Astrocyte of the cerebellum (primary cell): ENCODE measurements at regions not wholly inside any gene's neighbourhood (a gene's known extent, or its start where the extent isn't known, plus 50 kb on each side); places are given as distances from the start of the nearest gene placed in this dataset.
A peak's percentile ranks its signal among the peaks of the same experiment; 100 is the strongest.

Experiments
- DNase-seq: peaks from one replicate; pipeline ENCODE4 v3.0.0-alpha.2; 2011; ENCODE audit warnings: low read depth
- H3K4me3 ChIP-seq: 2 replicates; pipeline ENCODE4 v1.5.1; 2011; ENCODE audit warnings: mild to moderate bottlenecking, low read depth, low read length, moderate library complexity
- in situ Hi-C: cut with HindIII; loops from 2 replicates; pipeline ENCODE4 v1.10.0; 2017; ENCODE audit warnings: low sequenced_read_pairs
- TF ChIP-seq, protein P1 (sequence below): IDR thresholded peaks from 2 replicates; pipeline ENCODE4 v1.5.1; 2012; ENCODE audit warnings: low read length, low read depth, moderate library complexity, mild to moderate bottlenecking; ENCODE audit errors: missing control alignments

DNA sequence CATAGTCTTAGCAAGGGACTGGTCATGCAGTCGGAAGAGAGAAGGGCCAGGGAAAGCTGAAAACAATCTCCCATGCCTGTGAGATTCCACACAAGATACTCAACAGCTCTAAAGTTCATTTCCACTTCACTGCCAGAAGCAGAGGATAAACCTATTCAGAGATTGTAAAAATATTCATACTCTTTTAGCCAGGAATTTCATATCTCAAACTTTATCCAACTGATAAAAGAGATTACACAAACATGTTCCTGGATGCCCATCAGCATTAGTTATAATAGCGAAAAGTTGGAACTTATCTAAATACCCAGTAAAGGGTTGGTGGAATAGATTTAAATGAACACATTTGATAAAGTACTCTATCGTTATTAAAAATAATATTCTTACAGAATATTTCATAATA lies 75.2 kb upstream of the ARHGEF3 start:
- TF ChIP-seq, protein P1, sequence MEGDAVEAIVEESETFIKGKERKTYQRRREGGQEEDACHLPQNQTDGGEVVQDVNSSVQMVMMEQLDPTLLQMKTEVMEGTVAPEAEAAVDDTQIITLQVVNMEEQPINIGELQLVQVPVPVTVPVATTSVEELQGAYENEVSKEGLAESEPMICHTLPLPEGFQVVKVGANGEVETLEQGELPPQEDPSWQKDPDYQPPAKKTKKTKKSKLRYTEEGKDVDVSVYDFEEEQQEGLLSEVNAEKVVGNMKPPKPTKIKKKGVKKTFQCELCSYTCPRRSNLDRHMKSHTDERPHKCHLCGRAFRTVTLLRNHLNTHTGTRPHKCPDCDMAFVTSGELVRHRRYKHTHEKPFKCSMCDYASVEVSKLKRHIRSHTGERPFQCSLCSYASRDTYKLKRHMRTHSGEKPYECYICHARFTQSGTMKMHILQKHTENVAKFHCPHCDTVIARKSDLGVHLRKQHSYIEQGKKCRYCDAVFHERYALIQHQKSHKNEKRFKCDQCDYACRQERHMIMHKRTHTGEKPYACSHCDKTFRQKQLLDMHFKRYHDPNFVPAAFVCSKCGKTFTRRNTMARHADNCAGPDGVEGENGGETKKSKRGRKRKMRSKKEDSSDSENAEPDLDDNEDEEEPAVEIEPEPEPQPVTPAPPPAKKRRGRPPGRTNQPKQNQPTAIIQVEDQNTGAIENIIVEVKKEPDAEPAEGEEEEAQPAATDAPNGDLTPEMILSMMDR = no peak
- no peak for DNase-seq
- in situ Hi-C loops = no loop called here
- H3K4me3 ChIP-seq = no peak overlapping the region

DNA sequence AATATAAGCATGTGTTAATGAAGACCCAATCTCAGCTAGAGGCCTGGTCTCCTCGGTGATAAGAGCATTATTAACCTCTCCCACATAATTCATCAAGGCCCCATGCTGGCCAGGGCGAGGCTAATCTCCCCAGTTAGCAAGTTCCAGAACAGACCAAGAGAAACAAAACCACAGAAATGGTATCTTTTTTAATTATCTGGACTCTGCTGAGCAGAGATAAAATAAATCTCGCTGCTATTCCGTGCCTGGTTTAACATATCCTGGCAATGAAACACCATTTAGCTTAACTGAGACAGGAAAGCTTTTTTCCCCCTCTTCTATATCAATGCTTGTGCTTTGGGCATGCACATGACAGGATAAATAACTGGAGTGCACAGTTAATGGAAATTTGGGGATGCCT lies 72.5 kb upstream of the ARHGEF3 start:
- TF ChIP-seq, protein P1 = no peak
- no peak overlapping the region for H3K4me3 ChIP-seq
- in situ Hi-C loops = no loop called here
- no peak for DNase-seq

DNA sequence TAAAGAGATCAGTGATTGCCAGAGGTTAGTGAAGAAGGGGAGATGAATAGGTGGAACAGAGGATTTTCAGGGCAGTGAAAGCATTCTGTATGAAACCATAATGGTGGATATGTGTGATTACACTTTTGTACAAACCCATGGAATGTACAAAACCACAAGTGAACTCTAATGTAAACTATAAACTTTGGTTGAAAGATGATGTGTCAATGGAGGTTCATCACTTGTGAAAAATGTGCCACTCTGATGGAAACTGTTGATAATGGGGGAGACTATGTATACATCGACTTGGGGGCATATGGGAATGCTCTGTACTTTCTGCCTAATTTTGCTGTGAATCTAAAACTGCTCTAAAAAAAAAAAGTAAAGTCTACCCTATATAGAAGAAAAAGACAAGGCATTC lies 68.7 kb upstream of the ARHGEF3 start:
- no peak overlapping the region for H3K4me3 ChIP-seq
- no peak for DNase-seq
- TF ChIP-seq, protein P1 = no peak
- in situ Hi-C loops = no loop called here

DNA sequence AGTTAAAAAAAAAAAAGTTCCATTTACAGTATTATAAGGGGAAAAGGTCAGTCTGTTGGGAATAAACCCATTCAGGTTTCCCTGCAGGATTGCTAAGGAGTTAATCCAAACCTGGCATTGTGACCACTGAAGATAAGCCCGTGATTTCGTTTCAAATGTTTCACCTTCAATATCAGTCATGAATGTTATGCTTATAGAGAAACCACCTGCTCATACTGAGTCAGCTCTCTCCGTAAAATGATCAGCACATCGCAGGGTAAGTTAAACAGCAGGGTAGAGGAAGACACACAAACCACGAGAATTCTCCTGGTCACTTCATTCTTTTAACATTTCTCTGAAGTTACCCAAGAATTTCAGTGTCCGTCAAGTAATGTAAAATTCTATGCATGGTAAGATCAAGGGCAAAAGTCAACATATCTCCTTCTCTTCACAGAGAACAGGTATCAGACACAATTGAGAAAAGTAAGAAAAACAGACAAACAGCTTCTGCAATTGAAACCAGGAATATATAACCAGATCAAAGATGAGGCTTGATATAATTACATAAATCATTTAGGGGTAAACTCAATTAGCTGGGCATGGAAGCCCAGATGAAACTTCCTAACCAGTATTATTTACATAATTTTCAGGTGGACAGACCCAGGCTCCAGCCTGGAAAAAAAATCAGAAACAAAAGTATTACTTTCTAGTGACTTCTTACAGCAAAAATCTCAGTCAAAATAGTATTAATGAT lies 67.6 kb upstream of the ARHGEF3 start:
- DNase-seq = peak; percentile 28
- TF ChIP-seq, protein P1 = no peak

DNA sequence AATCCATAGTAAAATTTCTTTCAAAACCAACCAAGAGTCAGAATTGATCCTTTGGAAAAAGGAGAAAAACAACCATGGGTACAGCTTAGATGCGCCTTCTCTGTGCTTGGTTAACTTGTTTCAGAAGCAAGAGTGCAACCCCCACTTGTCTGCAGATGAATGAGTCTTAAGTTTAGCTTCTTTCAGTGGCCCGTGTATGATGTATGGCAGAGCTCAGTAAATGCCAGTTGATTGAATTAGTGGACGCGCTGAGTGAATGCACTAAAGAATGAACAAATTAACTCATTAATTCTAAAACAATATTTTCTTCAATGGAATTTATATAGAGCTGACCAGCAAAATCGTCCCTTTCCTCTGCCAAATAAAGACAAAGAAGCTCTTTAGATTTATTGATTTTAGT lies 67.0 kb upstream of the ARHGEF3 start:
- TF ChIP-seq, protein P1 = no peak
- in situ Hi-C loops = no loop called here
- H3K4me3 ChIP-seq = no peak overlapping the region
- no peak for DNase-seq

More for the DNA sequence above, 67.6 kb upstream of the ARHGEF3 start:
- in situ Hi-C loops = no loop called here
- no peak overlapping the region for H3K4me3 ChIP-seq

DNA sequence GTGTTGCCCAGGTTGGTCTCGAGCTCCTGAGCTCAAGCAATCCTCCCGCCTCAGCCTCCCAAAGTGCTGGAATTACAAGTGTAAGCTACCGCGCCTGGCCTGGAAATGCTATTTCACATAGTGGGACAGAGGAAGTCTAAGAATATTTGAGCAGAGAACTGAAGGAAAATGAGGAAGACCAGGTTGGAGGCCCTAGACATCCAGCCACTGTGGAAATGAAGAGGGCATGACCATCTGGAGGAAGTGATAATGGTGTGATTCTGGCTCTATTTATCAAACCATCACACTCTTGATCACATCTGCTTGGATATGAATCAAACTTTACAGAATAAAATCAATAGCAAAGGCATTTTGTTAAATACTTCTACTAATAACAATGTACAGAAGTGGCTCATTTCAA lies 65.9 kb upstream of the ARHGEF3 start:
- TF ChIP-seq, protein P1 = no peak
- DNase-seq = no peak
- in situ Hi-C loops = no loop called here
- no peak overlapping the region for H3K4me3 ChIP-seq
